ENCODE measurements at regions not wholly inside any gene's neighbourhood (a gene's known extent, or its start where the extent isn't known, plus 50 kb on each side); places are given as distances from the start of the nearest gene placed in this dataset.
A peak's percentile ranks its signal among the peaks of the same experiment; 100 is the strongest.

DNA sequence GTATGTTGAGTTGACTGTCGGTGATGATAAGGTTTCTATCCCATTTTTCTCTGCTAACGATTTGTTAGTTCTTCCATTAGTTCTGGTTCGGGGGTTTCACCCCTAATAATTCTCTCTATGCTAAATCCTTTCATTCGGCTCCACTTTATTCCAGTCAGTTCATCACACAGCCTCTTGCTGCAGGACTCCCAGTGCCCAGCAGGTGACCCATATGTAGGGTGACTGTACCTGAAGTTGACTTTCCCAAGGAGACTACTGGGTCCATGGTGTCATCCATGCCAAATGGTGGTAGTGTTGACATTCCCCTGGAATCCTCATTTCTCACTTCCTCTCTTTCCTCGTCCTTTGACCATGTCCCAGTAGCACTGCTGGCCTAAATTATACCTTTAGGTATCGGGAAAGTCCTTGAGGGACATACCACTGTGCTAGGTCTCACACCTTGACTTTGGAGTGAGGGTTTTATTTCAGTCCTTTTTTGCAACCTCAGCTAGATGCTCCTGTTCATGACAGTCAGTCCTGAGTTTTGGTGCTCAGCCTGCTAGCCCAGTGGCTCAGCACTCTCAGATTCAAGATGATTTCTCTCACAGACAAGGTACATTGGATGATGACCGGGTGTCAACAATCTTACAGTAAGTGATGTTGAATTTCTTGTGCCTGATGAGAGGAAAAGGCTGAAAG lies 105.1 kb upstream of the ARHGAP24 start:
- Histone ChIP-seq H3K36me3 (ENCODE audit: control insufficient read depth, insufficient read depth, low read length) (no peaks in the 10 kb centered on the region), H3K27me3 (replicated peaks; ENCODE audit: control insufficient read depth, insufficient read depth, low read length) (no peaks in the 10 kb centered on the region), H3K4me3 (ENCODE audit: low read depth, low read length) (no peak overlapping the region), H3K9me3 (no peaks in the 10 kb centered on the region), H3K4me1 (no peaks in the 10 kb centered on the region)
- no peak overlapping the region for H3K4me3 Mint-ChIP-seq (ENCODE audit: unreplicated experiment)
- CTCF ChIA-PET = no interaction called here
- no peaks in the 10 kb centered on the region for H3K9me3 Mint-ChIP-seq (ENCODE audit: unreplicated experiment)
- BruUV-seq (replicated peaks) = no TSS peak
- intact Hi-C loops (cut with micrococcal nuclease; ENCODE audit: unreplicated experiment) = loop anchor here (1.0 to 2.0 kb wide), 3 partner anchors 223 to 379 kb away; no protein-coding TSS in a partner anchor
- DNase-seq = no peak
- H3K27ac Mint-ChIP-seq (ENCODE audit: unreplicated experiment) = no peak overlapping the region
- no peak for TF ChIP-seq CTCF (IDR thresholded peaks at IDR 0.05; ENCODE audit: insufficient read depth in 1 of 2, low read depth in 1 of 2, low read length in 1 of 2, severe bottlenecking in 1 of 2, unreplicated experiment in 1 of 2)
- POLR2A ChIA-PET = no interaction called here
- no peaks in the 10 kb centered on the region for H3K4me1 Mint-ChIP-seq (ENCODE audit: low read depth, unreplicated experiment)
- H3K27me3 Mint-ChIP-seq (ENCODE audit: insufficient read depth, unreplicated experiment) = peaks cover 7% of the 10 kb centered on the region
- no peaks in the 10 kb centered on the region for H3K36me3 Mint-ChIP-seq (ENCODE audit: insufficient read depth, unreplicated experiment)

DNA sequence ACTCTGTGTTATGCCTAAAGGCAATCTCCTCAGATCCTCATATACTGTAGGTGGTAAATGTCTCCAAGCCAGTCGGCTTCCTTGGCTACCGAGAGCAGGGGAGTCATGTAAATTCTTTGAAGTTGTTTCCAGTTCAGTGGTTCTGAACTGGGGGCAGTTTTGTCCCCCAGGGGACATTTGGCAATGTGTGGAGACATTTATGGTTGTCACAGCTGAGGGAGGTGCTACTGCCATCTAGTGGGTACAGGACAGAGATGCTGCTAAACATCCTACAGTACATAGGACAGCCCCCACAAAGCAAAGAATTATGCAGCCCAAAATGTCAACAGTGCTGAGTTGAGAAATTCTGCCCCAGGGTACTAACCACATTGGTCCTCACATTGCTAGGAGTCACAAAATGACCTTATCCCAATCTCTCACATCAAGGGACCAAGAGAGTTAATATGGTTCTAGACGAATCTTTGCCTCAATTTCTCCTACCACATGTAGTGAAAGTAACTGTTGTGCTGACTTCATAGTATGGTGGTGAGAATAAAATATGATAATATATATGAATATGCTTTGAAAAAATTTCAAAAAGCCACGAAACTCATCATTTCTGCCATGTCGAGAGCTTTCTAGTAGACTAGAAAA lies 104.4 kb upstream of the ARHGAP24 start:
- intact Hi-C loops (cut with micrococcal nuclease; ENCODE audit: unreplicated experiment) = loop anchor here (1.0 to 2.0 kb wide), 3 partner anchors 223 to 378 kb away; no protein-coding TSS in a partner anchor
- no peaks in the 10 kb centered on the region for H3K36me3 ChIP-seq (ENCODE audit: control insufficient read depth, insufficient read depth, low read length)
- CTCF ChIA-PET = no interaction called here
- no peak overlapping the region for H3K4me3 ChIP-seq (ENCODE audit: low read depth, low read length)
- H3K27me3 ChIP-seq (replicated peaks; ENCODE audit: control insufficient read depth, insufficient read depth, low read length) = no peaks in the 10 kb centered on the region
- H3K9me3 ChIP-seq = no peaks in the 10 kb centered on the region
- peak; percentile 54 to 73 for TF ChIP-seq CTCF (IDR thresholded peaks at IDR 0.05; ENCODE audit: insufficient read depth in 1 of 2, low read depth in 1 of 2, low read length in 1 of 2, severe bottlenecking in 1 of 2, unreplicated experiment in 1 of 2)
- BruUV-seq (replicated peaks) = no TSS peak
- no peaks in the 10 kb centered on the region for H3K4me1 ChIP-seq
- POLR2A ChIA-PET = no interaction called here
- peak; percentile 42 to 43 for DNase-seq
- peaks cover 7% of the 10 kb centered on the region for H3K27me3 Mint-ChIP-seq (ENCODE audit: insufficient read depth, unreplicated experiment)
- H3K4me1 Mint-ChIP-seq (ENCODE audit: low read depth, unreplicated experiment) = no peaks in the 10 kb centered on the region
- no peaks in the 10 kb centered on the region for H3K36me3 Mint-ChIP-seq (ENCODE audit: insufficient read depth, unreplicated experiment)
- H3K27ac Mint-ChIP-seq (ENCODE audit: unreplicated experiment) = no peak overlapping the region
- H3K4me3 Mint-ChIP-seq (ENCODE audit: unreplicated experiment) = no peak overlapping the region
- no peaks in the 10 kb centered on the region for H3K9me3 Mint-ChIP-seq (ENCODE audit: unreplicated experiment)

- CTCF ChIA-PET = no interaction called here
These were observed 102.0 kb upstream of the ARHGAP24 start for GRCh38 chr4:85372966-85373365.

More at GRCh38 chr4:85372966-85373365, 102.0 kb upstream of the ARHGAP24 start:
- no TSS peak for BruUV-seq (replicated peaks)
- POLR2A ChIA-PET = no interaction called here
- no peaks in the 10 kb centered on the region for H3K27me3 ChIP-seq (replicated peaks; ENCODE audit: control insufficient read depth, insufficient read depth, low read length)
- Mint-ChIP-seq H3K36me3 (ENCODE audit: insufficient read depth, unreplicated experiment) (no peaks in the 10 kb centered on the region), H3K27me3 (ENCODE audit: insufficient read depth, unreplicated experiment) (peaks cover 7% of the 10 kb centered on the region), H3K4me3 (ENCODE audit: unreplicated experiment) (no peak overlapping the region), H3K27ac (ENCODE audit: unreplicated experiment) (no peak overlapping the region), H3K4me1 (ENCODE audit: low read depth, unreplicated experiment) (no peaks in the 10 kb centered on the region), H3K9me3 (ENCODE audit: unreplicated experiment) (no peaks in the 10 kb centered on the region)
- intact Hi-C loops (cut with micrococcal nuclease; ENCODE audit: unreplicated experiment) = no loop called here
- H3K4me1 ChIP-seq = no peaks in the 10 kb centered on the region
- H3K4me3 ChIP-seq (ENCODE audit: low read depth, low read length) = no peak overlapping the region
- H3K36me3 ChIP-seq (ENCODE audit: control insufficient read depth, insufficient read depth, low read length) = no peaks in the 10 kb centered on the region
- no peaks in the 10 kb centered on the region for H3K9me3 ChIP-seq
- TF ChIP-seq CTCF (IDR thresholded peaks at IDR 0.05; ENCODE audit: insufficient read depth in 1 of 2, low read depth in 1 of 2, low read length in 1 of 2, severe bottlenecking in 1 of 2, unreplicated experiment in 1 of 2) = no peak
- DNase-seq = no peak

Data from Caco-2 (cell line).